ENCODE measurements at regions not wholly inside any gene's neighbourhood (a gene's known extent, or its start where the extent isn't known, plus 50 kb on each side); places are given as distances from the start of the nearest gene placed in this dataset.

GRCh38 chr9:115362101-115362500 is 244.1 kb upstream of the TNC start:
- no peak for DNase-seq (ENCODE audit: low read depth)

GRCh38 chr9:115362640-115363039 is 244.7 kb upstream of the TNC start:
- no peak for DNase-seq (ENCODE audit: low read depth)

- no peak for DNase-seq (ENCODE audit: low read depth)
Observed at GRCh38 chr9:115364991-115365390, 247.0 kb upstream of the TNC start.

DNA sequence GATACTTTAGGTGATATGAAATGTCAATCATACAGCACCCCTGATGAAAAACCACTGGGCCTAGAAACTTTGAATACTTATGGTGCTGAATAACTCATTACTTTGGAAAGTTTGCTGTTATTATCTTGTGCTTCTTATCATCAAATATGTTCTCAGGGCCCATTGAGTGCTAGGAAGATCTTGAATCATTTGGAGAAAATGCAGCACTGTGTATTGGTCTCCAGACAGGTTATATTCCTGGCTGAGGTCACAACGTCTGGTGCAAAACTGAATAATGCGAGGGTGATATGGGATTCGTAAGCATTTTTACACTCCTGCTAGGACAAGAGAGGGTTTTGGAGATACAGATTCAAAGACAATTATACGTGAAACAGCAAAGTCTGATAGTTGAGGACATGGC is 249.4 kb upstream of the TNC start:
- no peak for DNase-seq (ENCODE audit: low read depth)

GRCh38 chr9:115367780-115368525 is 250.0 kb upstream of the TNC start:
- DNase-seq (ENCODE audit: low read depth), result no peak

GRCh38 chr9:115369322-115369957 is 251.5 kb upstream of the TNC start:
- peak; percentile 44 for DNase-seq (ENCODE audit: low read depth)

DNA sequence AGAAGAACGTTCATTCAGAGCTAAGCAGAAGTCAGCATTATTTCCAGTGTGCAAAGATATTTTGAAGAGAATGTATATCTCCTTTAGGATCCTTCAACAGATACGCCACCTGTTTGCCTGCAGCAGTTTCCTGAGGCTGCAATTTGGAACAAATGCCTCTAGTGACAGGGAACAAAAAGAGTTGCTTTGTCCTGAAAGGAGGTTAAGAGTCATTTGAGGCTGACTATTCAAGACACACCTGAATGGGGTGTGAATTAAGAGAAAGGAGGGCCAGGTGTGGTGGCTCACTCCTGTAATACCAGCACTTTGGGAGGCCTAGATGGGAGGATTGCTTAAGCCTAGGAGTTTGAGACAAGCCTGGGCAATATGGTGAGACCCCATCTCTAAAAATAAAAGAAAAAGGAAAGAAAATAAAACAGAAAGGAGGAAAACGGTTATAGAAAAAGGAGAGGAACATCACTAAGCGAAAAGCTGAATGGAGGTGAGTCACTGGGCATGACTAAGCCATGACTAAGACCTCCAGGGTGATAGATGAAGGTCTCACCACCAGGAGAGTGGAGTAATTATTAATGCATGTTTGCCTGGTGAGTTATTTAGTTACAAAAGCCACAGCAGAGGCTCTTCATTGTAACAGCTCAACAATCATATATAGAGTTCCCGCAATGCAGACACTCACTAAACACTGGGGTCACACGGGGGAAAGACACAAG is 255.2 kb upstream of the TNC start:
- DNase-seq (ENCODE audit: low read depth), result peak; percentile 65

GRCh38 chr9:115373710-115374045 is 255.7 kb upstream of the TNC start:
- no peak for DNase-seq (ENCODE audit: low read depth)

DNA sequence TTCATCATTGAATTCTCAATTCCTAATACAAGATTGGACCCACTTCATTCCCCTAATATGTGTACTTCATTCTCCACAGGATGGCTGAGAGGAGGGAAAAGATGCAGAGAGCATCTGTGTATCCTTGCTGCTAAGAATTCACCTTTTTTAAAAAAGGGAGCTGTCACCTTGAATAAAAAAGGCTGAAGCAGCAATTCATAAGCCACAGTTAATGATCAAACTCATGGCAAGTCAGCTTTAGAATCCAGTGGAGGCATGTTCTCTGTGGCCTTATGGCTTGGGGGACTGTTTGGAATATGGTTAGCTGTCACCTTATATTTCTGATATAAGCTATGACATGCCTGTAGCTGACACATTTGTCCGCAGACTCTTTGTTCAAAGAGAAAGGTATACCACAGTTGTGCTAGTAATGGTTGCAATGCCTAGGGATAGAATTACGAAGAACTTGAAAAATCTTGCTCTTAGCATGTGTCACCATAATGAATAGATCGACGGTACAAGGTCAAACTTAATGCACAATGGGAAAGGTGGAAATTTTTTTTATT is 256.8 kb upstream of the TNC start:
- no peak for DNase-seq (ENCODE audit: low read depth)

DNA sequence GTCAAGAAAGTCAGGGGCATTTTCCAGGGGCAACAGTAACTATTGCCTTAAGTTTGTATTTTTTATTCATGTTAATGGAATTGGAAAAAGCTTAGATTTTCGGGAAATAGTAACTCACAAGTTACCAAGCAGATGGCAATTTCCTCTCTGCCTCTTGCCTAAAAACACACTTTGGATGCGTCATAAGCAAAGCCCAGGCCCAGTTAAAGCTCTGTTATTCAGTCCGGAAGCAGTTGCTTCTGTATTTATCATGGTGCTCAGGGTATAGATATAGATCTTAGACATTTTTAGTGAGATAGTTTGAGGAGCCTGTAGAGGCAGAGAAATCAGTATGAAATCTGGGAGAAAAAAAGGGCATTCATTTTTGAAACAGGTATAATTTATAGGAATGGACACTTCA is 260.3 kb upstream of the TNC start:
- DNase-seq (ENCODE audit: low read depth), result no peak

DNA sequence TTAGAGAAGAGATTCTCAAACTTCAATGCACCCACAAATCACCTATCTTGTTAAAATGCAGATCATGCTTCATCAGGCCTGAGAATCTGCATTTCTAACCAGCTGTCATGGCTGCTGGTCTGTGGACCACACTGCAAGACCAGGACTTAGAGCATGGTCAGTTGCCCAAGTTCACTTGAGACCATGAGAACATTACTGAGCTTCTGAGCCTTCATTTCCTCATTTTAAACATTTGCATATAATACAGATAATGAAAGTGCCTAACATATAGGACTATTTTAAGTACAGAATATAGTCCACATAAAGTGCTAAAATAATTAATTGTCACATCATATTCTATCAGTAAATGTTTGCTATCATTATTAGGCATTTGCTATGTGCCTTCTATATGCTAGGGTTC is 260.8 kb upstream of the TNC start:
- DNase-seq (ENCODE audit: low read depth), result no peak

- DNase-seq (ENCODE audit: low read depth), result no peak
Observed at GRCh38 chr9:115379719-115380118, 261.8 kb upstream of the TNC start.

DNA sequence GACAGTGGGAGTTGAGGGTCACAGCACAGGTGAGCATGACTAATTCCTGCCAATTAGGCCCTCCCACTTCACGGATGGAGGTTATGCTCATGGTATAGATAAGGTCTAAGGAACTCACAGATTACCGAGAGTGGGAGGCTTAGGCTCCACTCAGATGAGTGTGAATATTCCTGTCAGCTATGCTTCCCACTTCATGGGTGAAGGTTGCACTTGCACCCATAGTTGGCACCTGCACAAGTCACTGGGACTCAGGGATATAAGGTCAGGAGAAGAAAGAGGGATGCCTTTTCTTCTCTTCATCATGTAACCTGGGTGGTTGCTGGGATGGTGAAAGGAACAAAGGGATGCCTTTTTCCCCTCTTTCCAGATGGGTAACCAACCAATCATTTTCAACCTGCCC is 264.9 kb upstream of the TNC start:
- no peak for DNase-seq (ENCODE audit: low read depth)

- no peak for DNase-seq (ENCODE audit: low read depth)
Observed at GRCh38 chr9:115385383-115386122, 267.6 kb upstream of the TNC start.

GRCh38 chr9:115386963-115387770 is 269.2 kb upstream of the TNC start:
- DNase-seq (ENCODE audit: low read depth), result no peak

DNA sequence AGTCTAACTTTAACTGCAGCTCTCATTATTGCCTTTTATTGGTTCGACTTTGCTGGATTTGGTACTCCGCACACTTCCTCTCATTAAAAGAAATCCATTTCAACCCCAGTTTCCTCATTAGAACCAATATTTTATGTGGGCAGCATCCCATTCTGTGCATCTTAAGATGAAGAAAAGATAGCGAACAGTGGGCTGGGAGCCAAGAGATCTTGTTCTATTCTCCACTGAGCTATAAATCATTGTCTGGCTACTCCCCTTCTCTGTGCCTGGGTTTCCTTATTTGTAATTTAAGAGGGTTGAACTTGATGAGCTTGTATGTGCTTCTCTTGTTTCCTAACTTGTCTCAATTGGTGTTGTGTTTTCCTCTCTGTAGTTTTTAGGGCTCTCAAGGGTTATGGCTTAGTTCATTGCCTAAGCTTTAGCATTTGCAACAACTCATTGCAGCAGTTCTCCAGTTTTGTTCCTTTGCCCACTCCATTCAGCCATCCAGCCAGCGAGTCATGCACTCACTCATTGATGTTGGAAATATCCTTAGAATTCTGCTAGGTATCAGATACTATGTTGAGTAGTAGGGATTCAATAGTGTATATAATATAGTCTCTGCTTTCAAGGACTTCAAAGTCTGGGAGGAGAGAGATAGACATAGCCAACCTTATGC is 273.3 kb upstream of the TNC start:
- DNase-seq (ENCODE audit: low read depth), result no peak

DNA sequence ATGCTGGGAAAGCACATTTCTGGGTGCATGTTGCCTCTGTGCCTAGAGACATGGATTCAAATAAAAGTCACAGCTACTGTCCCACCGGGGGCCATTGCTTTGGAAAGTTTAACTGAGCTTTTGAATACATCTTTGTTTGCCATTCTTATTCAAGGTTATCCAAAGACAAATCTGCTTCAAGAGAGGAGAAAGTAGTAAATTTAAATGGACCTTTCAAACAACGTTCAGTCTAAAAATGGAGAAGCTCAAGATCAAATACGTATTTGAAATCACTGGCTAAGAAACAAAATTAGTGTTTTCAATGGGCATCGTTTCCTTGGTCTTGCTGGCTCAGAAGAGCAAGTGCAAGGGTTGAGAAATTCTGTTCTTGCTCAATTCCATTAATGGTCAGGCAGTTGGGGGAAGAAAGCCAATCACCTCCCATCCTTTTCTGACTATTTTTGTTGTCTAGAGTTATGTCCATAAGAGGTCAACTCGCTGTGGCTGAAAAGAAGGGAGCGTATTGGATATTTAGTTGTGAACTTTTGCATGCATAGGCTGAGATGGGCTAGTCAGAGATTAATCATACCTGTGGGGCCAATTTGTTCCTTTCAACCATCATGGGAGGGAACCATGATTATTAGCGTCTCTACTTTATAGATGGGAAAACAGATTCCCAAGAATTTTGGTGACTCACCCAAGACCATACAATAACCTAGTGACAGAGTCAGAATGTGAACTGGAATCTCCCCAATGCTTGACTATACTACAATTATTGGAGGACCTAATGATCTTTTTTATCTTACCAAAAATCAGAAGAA is 276.2 kb upstream of the TNC start:
- no peak for DNase-seq (ENCODE audit: low read depth)

GRCh38 chr9:115395511-115396021 is 277.6 kb upstream of the TNC start:
- DNase-seq (ENCODE audit: low read depth), result peak; percentile 18

- no peak for DNase-seq (ENCODE audit: low read depth)
Observed at GRCh38 chr9:115396071-115396529, 278.1 kb upstream of the TNC start.
